Neuron (in vitro differentiated cells): ENCODE measurements at regions not wholly inside any gene's neighbourhood (a gene's known extent, or its start where the extent isn't known, plus 50 kb on each side); places are given as distances from the start of the nearest gene placed in this dataset.
"Not testable (repeated sequence)": the region's sequence is repeated elsewhere in the genome, so short reads cannot be mapped to it uniquely, and the experiment has no call there.

Experiments
- H2AFZ ChIP-seq: one replicate; pipeline ENCODE4 v1.6.1; 2013; ENCODE audit warnings: low read depth, mild to moderate bottlenecking, inconsistent platforms, low read length, moderate library complexity
- H3K27me3 ChIP-seq: one replicate; pipeline ENCODE4 v1.6.1; 2013; ENCODE audit warnings: low read length; ENCODE audit not compliant: insufficient read depth
- H3K36me3 ChIP-seq: one replicate; pipeline ENCODE4 v1.6.1; 2013; ENCODE audit warnings: low read length; ENCODE audit not compliant: insufficient read depth
- H3K4me1 ChIP-seq: one replicate; pipeline ENCODE4 v1.6.1; 2013; ENCODE audit warnings: low read length; ENCODE audit not compliant: insufficient read depth
- H3K4me3 ChIP-seq: 2 replicates; pipeline ENCODE4 v1.5.1; 2013; ENCODE audit warnings: mild to moderate bottlenecking, low read length, moderate library complexity
- H3K9me3 ChIP-seq: one replicate; pipeline ENCODE4 v1.6.1; 2013; ENCODE audit warnings: low read length

DNA sequence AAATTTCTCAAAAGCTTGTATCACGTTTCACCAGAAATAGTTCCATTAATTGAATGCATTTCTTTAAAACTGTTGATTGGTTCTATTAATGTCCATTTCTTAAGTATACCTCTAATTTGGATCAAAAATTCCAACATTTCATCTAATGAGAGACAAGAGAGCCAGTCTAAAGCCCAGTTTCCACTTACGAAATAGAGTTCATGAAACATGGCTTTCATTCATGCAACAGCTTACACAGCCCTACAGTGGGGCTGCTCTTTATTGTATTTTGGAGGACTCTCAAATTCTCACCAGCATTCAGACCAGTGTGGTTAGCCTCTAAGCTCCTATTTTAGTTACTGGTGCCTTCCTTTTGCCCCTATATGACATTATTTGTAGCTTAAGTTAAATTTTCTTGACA, 566.9 kb upstream of the RGMB start:
- Histone ChIP-seq H3K4me1 (peaks cover 10% of the 10 kb centered on the region), H2AFZ (no peak overlapping the region), H3K9me3 (no peaks in the 10 kb centered on the region), H3K36me3 (no peaks in the 10 kb centered on the region), H3K4me3 (no peak overlapping the region), H3K27me3 (no peaks in the 10 kb centered on the region)

DNA sequence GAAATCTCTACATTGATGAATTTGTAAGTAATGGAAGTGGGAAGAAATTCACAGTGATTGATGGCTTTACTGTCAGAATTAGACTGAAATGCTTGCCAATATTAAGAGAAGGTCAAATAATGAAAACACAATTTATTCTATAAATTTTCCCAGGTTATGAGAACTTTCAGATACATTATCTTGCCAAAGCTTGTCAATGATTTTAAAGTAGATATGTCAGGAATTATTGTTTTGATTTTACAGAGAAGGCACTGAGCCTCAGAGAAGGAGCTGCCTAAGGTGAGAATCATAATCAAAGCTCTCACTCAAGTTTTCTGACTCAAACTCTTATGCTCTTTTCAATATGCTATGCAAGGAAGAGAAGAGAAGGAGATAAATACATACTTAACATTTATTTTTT, 564.0 kb upstream of the RGMB start:
- Histone ChIP-seq H3K4me3 (no peak overlapping the region), H3K36me3 (no peaks in the 10 kb centered on the region), H3K4me1 (peaks cover 4% of the 10 kb centered on the region), H3K27me3 (no peaks in the 10 kb centered on the region), H2AFZ (no peak overlapping the region), H3K9me3 (no peaks in the 10 kb centered on the region)

- Histone ChIP-seq H3K4me3 (no peak overlapping the region), H3K4me1 (no peaks in the 10 kb centered on the region), H3K9me3 (no peaks in the 10 kb centered on the region), H3K27me3 (no peaks in the 10 kb centered on the region), H2AFZ (no peak overlapping the region), H3K36me3 (no peaks in the 10 kb centered on the region)
Measured at GRCh38 chr5:98214240-98215051, 559.0 kb upstream of the RGMB start.

DNA sequence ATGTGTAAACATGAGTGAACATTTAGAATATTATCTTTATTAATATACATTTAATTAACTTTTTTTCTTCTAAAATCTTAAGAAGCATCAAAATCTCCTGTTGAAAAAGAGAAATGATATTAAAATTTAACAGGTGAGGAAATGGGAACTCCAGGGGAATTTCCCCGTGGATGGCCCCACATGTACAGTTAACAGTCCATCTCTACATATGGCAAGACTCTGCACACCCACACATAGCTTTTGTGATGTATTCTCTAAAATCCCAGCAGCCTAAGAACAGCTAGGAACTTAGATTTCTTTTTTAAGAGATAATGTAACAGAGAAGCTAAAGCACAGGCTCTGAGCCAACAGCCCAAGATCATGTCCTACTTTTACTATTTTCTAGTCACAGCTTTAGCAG, 556.3 kb upstream of the RGMB start:
- Histone ChIP-seq H3K9me3 (no peaks in the 10 kb centered on the region), H3K4me1 (no peaks in the 10 kb centered on the region), H3K36me3 (no peaks in the 10 kb centered on the region)

GRCh38 chr5:98218838-98219237, 554.6 kb upstream of the RGMB start:
- H2AFZ ChIP-seq, result no peak overlapping the region
- H3K9me3 ChIP-seq, result no peaks in the 10 kb centered on the region
- H3K4me3 ChIP-seq, result no peak overlapping the region
- no peaks in the 10 kb centered on the region for H3K4me1 ChIP-seq
- no peaks in the 10 kb centered on the region for H3K27me3 ChIP-seq
- no peaks in the 10 kb centered on the region for H3K36me3 ChIP-seq

More for the DNA sequence above, 556.3 kb upstream of the RGMB start:
- Histone ChIP-seq H2AFZ (no peak overlapping the region), H3K27me3 (no peaks in the 10 kb centered on the region), H3K4me3 (no peak overlapping the region)

DNA sequence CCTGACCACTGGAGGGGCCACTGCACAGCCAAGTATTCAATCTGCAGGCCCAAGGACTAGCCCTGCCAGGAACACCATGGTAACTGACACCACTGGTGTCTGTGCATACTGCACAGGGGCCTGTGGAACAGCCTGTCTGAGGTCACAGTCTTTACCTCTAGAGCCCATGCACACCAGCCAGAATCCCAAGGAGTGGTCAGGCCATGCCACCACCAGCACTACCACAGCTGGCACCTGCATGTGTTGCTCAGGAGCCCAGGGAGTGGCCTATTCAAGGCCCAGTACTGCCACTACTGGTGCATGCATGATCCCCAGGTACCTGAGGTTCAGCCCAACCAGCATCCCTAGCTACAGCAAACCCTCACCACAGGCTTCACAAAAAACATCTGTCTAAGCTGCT, 546.0 kb upstream of the RGMB start:
- no peaks in the 10 kb centered on the region for H3K4me1 ChIP-seq
- no peak overlapping the region for H3K4me3 ChIP-seq
- no peak overlapping the region for H2AFZ ChIP-seq
- no peaks in the 10 kb centered on the region for H3K9me3 ChIP-seq
- H3K36me3 ChIP-seq, result no peaks in the 10 kb centered on the region
- no peaks in the 10 kb centered on the region for H3K27me3 ChIP-seq

- no peaks in the 10 kb centered on the region for H3K36me3 ChIP-seq
- H3K4me1 ChIP-seq, result no peaks in the 10 kb centered on the region
- no peak overlapping the region for H2AFZ ChIP-seq
- no peak overlapping the region for H3K4me3 ChIP-seq
- no peaks in the 10 kb centered on the region for H3K9me3 ChIP-seq
- H3K27me3 ChIP-seq, result no peaks in the 10 kb centered on the region
Measured at GRCh38 chr5:98231089-98231488, 542.4 kb upstream of the RGMB start.

- H3K27me3 ChIP-seq, H3K4me3 ChIP-seq, H3K36me3 ChIP-seq, H3K4me1 ChIP-seq, H2AFZ ChIP-seq, H3K9me3 ChIP-seq: not testable (repeated sequence)
Measured at GRCh38 chr5:98237794-98238193, 535.7 kb upstream of the RGMB start.

DNA sequence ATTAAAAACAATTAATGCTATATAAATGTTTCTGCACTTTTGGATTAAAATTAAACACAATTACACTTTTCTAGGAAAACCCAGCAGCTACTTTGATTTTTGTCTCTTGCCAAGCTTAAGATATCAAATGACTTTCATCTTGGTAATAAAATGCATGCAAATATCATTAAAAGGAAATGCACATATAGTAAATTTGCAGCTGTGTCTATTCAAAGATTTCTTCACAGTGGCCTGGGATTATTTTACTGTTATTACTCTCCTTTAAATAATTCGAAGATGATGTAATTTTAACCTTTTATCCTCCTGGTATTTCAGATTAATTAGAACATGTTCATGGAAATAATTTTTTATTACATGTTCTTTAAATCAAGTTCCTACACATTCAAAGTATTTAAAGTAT, 529.5 kb upstream of the RGMB start:
- no peaks in the 10 kb centered on the region for H3K9me3 ChIP-seq
- no peaks in the 10 kb centered on the region for H3K36me3 ChIP-seq
- H2AFZ ChIP-seq, result no peak overlapping the region
- H3K27me3 ChIP-seq, result no peaks in the 10 kb centered on the region
- H3K4me3 ChIP-seq, result no peak overlapping the region
- H3K4me1 ChIP-seq, result no peaks in the 10 kb centered on the region

GRCh38 chr5:98248949-98249348, 524.5 kb upstream of the RGMB start:
- Histone ChIP-seq H3K27me3 (no peaks in the 10 kb centered on the region), H3K9me3 (no peaks in the 10 kb centered on the region), H3K4me3 (no peak overlapping the region), H2AFZ (no peak overlapping the region), H3K4me1 (no peaks in the 10 kb centered on the region), H3K36me3 (no peaks in the 10 kb centered on the region)

GRCh38 chr5:98258939-98259338, 514.5 kb upstream of the RGMB start:
- H2AFZ ChIP-seq, result no peak overlapping the region
- no peak overlapping the region for H3K4me3 ChIP-seq
- H3K4me1 ChIP-seq, result no peaks in the 10 kb centered on the region
- H3K36me3 ChIP-seq, result no peaks in the 10 kb centered on the region
- peaks cover 2% of the 10 kb centered on the region for H3K9me3 ChIP-seq
- H3K27me3 ChIP-seq, result no peaks in the 10 kb centered on the region

DNA sequence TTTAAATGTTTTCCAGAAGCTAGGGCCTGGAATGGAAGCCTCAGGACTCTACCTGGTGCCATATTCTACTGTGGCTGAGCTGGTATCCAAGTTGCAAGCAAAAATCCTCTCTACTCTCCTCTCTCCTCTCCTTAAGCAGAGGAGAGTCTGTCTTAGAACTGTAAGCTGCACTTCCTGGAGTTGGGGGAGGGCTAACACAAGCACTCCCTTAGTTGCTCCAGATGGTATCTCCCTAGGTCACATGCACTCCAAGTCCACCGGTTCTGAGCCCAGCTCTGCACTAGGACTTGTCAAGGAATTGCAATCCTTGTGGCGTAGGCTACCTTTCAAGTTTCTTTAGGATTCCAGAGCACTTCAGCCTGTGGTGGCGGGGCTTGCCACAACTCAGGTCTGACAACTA, 513.9 kb upstream of the RGMB start:
- Histone ChIP-seq H3K4me1 (no peaks in the 10 kb centered on the region), H3K27me3 (no peaks in the 10 kb centered on the region), H3K9me3 (peaks cover 2% of the 10 kb centered on the region), H3K36me3 (no peaks in the 10 kb centered on the region), H2AFZ (no peak overlapping the region), H3K4me3 (no peak overlapping the region)

DNA sequence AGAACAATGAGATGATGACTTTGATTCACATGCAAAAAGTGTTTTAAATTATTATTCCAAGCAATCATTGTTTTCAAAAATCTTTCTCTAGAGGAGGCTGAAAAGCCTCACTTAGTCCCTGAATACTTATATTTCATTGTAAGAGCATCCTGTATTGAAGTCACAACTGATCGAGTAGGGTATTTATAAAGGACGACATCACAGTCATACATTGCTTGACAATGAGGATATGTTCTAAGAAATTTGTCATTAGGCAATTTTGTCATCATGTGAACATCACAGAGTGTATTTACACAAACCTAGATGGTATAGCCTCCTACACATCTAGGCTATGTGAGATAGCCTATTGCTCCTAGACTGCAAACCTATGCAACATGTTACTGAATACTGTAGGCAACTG, 510.4 kb upstream of the RGMB start:
- H3K4me1 ChIP-seq, result no peaks in the 10 kb centered on the region
- H3K36me3 ChIP-seq, result no peaks in the 10 kb centered on the region
- H3K4me3 ChIP-seq, result no peak overlapping the region
- H3K27me3 ChIP-seq, result no peaks in the 10 kb centered on the region
- H2AFZ ChIP-seq, result peak overlapping the region; percentile 10
- H3K9me3 ChIP-seq, result peaks cover 2% of the 10 kb centered on the region
